Fibroblast of skin of left quadriceps (primary cell): ENCODE measurements at regions not wholly inside any gene's neighbourhood (a gene's known extent, or its start where the extent isn't known, plus 50 kb on each side); places are given as distances from the start of the nearest gene placed in this dataset.
A peak's percentile ranks its signal among the peaks of the same experiment; 100 is the strongest.

ENCODE experiments used
- DNase-seq, 2 experiments: peaks; one replicate each; pipeline ENCODE4 v3.0.0-alpha.2; 2013; ENCODE audit warnings: low read depth in 2 of 2

DNA sequence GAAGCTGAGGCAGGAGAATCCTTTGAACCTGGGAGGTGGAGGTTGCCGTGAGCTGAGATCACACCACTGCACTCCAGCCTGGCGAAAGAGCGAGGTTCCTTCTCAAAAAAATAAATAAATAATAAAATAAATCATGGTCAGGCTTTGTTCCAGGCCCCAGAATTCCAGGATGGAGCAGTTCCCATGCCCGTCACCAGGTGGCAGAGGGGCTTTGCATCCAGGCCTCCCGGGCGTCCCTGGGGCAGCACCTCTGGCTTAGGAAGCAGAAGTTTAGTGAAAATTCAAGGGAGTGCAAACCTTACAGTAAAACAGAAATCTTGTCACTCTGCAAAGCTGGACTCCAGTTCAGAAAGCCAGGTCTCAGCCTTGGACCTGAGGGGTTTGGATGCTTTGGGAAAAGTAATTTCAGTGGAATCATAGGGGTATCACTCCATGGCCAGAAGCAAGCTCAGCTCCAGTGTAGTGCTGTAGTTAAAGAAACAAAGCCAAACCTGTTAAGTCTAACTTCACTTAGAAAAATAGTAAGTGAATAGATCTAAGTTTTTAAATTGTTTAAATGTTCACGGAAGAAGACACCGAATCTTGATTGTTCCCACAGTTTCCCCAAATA, 512.7 kb downstream of the CMPK2 start:
- DNase-seq: peak; percentile 52 to 57

- DNase-seq: no peak
Observed at GRCh38 chr2:6353669-6354068, 512.0 kb downstream of the CMPK2 start.

DNA sequence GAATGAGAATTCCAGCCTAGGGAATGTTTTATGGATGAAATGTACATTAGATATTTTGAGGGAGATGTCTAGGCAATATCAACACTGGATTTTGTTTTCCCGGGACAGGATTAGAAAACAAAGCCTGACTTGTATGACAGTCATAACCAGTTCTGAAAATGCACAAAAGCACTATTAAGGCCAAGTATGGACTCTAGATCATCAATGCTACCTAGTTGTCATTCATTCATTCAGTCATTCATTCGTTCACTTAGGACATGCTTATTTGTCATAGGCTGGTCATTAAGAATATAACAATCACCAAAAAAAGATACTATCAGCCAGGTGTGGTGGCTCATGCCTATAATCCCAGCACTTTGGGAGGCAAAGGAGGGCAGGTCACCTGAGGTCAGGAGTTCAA, 511.2 kb downstream of the CMPK2 start:
- DNase-seq: no peak

GRCh38 chr2:6355886-6356761, 509.6 kb downstream of the CMPK2 start:
- no peak for DNase-seq

DNA sequence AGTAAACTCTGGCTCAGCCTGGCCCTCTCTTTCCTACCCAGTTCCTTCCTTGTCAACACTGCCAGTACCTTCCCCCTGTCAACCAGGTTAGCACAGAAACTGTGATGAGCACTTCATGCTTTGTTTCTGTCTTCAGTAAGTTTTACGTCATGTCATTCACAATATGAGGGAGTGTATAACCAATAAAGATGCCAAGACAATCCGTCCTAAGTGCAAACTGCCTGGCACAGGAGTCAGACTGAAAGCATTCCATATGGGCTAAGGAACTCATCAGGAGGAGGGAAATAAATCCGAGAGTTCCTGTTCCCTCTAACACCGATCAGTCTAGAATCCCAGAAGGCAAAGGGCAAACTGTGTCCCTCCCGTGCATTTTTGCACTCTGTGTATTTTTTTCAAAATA, 507.2 kb downstream of the CMPK2 start:
- no peak for DNase-seq

DNA sequence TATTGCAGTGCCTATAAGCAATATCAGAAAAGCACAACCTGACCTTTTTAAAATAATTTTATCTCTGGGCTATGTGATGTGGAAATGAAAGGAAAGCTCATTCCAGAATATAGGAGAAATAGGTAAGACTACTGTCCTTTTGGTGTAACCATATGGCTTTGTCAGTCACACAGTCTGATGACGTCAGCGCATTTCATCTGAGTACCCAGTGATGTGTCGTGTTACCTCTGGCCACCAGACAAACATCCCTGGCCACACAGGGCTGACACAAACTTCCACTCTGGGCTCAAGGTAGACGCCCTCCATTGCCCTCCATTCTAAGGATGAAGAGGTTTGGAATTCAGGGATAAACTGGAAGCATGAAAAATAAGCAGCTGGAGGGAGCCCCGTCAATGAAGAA, 506.7 kb downstream of the CMPK2 start:
- DNase-seq: no peak

DNA sequence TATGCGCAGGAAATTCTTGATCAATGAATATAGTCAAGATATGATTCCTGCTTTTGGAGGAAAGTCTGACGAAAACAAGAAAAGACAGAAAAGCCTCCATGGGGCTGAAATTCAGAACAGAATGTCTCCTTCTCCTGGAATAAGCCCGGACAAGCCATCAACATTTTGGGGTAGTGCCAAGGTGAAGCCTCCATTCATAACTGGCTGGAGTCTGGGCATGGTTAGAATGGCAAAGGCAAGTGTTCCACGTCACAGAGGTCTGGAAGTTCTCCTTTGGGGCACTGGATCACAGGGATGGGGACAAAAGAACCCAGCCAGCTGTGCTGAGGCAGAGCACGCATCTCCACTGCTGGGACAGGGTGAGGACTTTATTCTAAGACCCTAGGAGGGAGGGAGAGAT, 505.7 kb downstream of the CMPK2 start:
- DNase-seq: no peak

DNA sequence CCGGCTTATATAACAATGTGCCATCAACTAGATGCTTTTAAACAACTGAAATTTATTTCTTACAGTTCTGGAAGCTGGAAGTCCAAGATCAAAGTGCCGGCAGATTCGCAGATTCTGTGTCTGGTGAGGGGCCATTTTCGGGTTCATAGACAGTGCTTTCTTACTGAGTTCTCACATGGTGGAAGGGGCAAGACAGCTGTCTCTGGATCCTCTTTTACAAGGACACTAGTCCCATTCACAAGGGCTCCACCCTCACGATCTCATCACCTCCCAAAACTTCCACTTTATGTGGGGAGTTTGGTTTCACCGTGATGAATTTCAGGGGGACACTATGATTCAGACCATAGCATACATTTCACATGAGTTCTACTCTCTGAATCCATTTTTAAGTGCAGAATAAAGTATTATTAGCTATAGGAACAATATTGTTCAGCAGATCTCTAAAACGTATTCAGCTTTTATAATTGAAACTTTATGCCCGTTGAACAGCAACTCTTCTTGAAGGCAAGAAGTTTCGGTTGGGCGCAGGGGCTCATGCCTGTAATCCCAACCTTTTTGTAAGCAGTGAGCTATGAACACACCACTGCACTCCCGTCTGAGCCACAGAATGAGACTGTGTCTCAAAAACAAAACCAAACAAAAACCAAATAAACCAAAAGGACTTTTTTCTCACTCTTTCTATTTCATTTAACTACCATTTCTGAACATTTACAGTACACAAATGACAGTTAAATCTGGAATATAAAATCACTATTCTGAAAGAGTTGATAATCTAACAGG, 502.8 kb downstream of the CMPK2 start:
- DNase-seq: no peak

GRCh38 chr2:6368281-6368680, 497.4 kb downstream of the CMPK2 start:
- DNase-seq: peak; percentile 56 to 62

DNA sequence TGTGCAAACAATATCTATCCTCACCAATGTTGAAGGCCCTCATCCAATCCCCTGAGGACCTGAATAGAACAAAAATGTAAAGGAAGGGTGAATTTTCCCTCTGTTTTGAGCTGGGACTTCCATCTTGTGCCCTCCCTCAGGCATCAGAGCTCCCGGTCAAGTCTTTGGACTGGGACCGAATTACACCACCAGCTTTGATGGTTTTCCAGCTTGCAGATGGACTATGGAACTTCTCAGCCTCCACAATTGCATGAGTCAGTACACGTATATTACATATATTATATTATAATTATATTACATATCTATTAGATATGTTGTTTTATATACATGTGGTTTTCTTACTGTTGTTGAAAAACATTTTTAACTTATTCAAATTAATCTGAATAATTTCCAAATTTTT, 496.4 kb downstream of the CMPK2 start:
- DNase-seq: no peak

GRCh38 chr2:6370753-6371551, 494.8 kb downstream of the CMPK2 start:
- DNase-seq: no peak

GRCh38 chr2:6372317-6372901, 493.3 kb downstream of the CMPK2 start:
- DNase-seq: peak; percentile 84

DNA sequence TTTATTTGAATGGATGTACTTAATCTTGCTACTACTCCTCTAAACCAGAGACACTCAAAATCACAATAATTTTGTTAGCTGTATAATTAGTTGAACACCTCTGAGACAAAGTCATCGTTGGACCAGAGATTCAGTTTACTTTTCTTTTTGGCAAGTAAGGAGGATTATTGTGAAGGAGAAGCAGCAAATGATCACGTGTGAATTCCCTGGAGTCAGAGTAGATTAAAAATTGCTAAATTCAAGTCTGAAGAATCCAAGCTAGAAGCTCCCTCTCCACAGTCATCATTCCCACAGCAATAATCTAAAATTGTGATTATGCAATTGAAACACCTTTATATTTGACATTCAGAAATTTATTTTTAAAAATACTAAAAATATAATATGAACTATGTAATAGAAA, 484.4 kb downstream of the CMPK2 start:
- DNase-seq: no peak

DNA sequence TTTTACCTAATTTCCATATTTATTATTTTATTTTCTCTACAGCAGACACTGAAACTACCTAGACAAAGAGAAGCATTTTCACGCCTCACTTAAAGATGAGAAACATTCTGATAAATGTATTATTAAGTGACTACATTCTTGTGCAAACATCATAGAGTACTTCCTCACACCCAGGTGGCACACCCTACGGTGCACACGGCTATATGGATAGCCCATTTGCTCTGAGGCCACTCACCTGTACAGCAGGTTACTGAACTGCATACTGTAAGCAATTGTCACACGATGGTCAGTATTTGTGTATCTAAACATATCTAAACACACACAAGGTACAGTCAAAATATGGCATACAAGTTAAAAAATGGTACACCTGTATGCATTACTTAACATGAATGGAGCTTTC, 481.4 kb downstream of the CMPK2 start:
- no peak for DNase-seq

DNA sequence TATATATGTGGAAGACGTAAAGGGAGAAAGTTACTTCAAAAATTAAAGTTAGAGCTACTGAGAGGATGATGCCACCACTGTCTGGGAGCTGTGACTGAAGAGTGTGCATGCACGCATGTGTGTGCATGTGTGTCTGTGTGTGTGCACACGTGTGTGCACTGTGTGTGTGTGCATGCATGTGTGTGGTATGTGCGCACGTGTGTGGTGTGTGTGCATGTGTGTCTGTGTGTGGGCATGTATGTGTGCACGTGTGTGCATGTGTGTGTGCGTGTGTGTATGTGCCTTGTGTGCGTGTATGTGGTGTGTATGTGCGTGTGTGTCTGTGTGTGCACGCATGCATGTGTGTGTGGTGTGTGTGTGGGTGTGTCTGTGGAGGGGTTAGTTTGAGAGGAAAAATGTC, 473.4 kb downstream of the CMPK2 start:
- DNase-seq: no peak

- no peak for DNase-seq
Observed at GRCh38 chr2:6392966-6393365, 472.7 kb downstream of the CMPK2 start.

GRCh38 chr2:6393819-6394218, 471.9 kb downstream of the CMPK2 start:
- no peak for DNase-seq

DNA sequence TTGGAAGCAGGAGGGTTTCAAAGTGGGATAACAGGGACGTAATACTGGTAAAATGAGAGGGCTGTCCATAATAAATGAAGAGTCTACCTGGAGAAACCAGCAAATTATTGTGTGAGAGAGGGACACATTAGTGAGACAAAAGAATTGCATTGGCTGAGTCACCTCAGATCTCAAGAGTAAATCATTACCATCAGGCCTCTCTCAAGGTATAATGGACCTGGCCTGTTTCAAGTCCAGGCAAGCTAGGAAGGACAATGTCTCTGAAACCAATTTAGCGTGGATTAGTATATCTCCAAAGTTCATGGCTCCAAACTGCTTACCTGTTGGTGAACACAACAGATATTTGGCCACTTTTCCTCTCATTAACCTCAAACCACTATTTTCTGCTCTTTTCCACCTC, 471.4 kb downstream of the CMPK2 start:
- DNase-seq: no peak

DNA sequence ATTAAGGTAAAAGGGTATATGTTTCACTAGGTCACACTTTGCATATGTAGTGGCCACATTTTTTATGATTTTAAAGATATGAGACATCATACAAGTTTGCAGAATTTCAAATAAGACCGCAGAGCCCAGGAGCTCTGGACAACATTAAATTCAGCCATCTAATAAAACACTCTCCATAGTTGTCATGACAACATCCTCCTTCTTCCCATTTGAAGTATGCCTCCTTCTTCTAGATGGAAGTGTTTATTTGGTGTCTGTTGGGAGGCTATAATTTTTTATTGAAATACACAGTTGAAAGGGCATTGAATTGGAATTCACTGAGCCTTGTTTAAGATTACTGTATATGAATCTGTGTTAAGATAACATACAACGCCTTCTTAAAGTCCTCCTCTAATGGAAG, 467.3 kb downstream of the CMPK2 start:
- no peak for DNase-seq

GRCh38 chr2:6401301-6401700, 464.4 kb downstream of the CMPK2 start:
- DNase-seq: no peak

- no peak for DNase-seq
Observed at GRCh38 chr2:6408057-6408456, 457.6 kb downstream of the CMPK2 start.
